ENCODE measurements at regions not wholly inside any gene's neighbourhood (a gene's known extent, or its start where the extent isn't known, plus 50 kb on each side); places are given as distances from the start of the nearest gene placed in this dataset.

- Mint-ChIP-seq H3K36me3 (no peaks in the 10 kb centered on the region), H3K4me1 (peaks cover 17% of the 10 kb centered on the region), H3K4me3 (no peak overlapping the region), H3K27ac (no peak overlapping the region), H3K9me3 (no peaks in the 10 kb centered on the region), H3K27me3 (ENCODE audit: low read depth) (peaks cover 8% of the 10 kb centered on the region)
- TF ChIP-seq, protein P1, sequence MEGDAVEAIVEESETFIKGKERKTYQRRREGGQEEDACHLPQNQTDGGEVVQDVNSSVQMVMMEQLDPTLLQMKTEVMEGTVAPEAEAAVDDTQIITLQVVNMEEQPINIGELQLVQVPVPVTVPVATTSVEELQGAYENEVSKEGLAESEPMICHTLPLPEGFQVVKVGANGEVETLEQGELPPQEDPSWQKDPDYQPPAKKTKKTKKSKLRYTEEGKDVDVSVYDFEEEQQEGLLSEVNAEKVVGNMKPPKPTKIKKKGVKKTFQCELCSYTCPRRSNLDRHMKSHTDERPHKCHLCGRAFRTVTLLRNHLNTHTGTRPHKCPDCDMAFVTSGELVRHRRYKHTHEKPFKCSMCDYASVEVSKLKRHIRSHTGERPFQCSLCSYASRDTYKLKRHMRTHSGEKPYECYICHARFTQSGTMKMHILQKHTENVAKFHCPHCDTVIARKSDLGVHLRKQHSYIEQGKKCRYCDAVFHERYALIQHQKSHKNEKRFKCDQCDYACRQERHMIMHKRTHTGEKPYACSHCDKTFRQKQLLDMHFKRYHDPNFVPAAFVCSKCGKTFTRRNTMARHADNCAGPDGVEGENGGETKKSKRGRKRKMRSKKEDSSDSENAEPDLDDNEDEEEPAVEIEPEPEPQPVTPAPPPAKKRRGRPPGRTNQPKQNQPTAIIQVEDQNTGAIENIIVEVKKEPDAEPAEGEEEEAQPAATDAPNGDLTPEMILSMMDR (IDR thresholded peaks at IDR 0.05; ENCODE audit: unreplicated experiment): no peak
- DNase-seq (ENCODE audit: low spot score in 2 of 2, unreplicated experiment in 2 of 2): no peak
Observed at GRCh38 chr16:79845033-79845733, 244.6 kb upstream of the MAF start.

GRCh38 chr16:79844603-79845002, 244.1 kb upstream of the MAF start:
- no peak for DNase-seq (ENCODE audit: low spot score in 2 of 2, unreplicated experiment in 2 of 2)
- Mint-ChIP-seq H3K4me1 (peaks cover 20% of the 10 kb centered on the region), H3K36me3 (no peaks in the 10 kb centered on the region), H3K27me3 (ENCODE audit: low read depth) (peaks cover 6% of the 10 kb centered on the region), H3K9me3 (no peaks in the 10 kb centered on the region), H3K4me3 (no peak overlapping the region), H3K27ac (no peak overlapping the region)
- TF ChIP-seq, protein P1 (IDR thresholded peaks at IDR 0.05; ENCODE audit: unreplicated experiment): no peak

GRCh38 chr16:79843631-79844043, 243.1 kb upstream of the MAF start:
- H3K4me3 Mint-ChIP-seq: no peak overlapping the region
- no peaks in the 10 kb centered on the region for H3K9me3 Mint-ChIP-seq
- H3K4me1 Mint-ChIP-seq: peaks cover 16% of the 10 kb centered on the region
- DNase-seq (ENCODE audit: low spot score in 2 of 2, unreplicated experiment in 2 of 2): no peak
- TF ChIP-seq, protein P1 (IDR thresholded peaks at IDR 0.05; ENCODE audit: unreplicated experiment): no peak
- no peaks in the 10 kb centered on the region for H3K36me3 Mint-ChIP-seq
- H3K27ac Mint-ChIP-seq: no peak overlapping the region
- peaks cover 6% of the 10 kb centered on the region for H3K27me3 Mint-ChIP-seq (ENCODE audit: low read depth)

DNA sequence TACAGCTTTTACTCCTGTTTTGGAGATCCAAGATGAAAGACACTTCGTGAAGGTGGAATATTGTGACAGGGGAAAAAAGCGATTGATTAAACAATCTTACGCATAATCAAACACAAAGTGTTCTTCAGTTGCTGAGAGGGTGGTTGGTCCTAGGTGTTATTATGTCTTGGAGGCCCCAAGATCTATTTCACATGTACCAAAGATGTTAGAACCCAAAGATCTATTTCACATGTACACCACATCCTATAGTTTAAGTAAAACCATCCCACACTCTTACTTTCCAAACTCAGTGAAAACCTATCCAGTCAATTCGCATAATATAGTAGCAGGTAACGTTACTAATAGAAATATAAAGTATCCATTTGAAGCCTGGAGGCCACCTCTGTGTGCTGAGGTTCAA, 242.6 kb upstream of the MAF start:
- peaks cover 6% of the 10 kb centered on the region for H3K27me3 Mint-ChIP-seq (ENCODE audit: low read depth)
- H3K36me3 Mint-ChIP-seq: no peaks in the 10 kb centered on the region
- TF ChIP-seq, protein P1 (IDR thresholded peaks at IDR 0.05; ENCODE audit: unreplicated experiment): no peak
- no peak for DNase-seq (ENCODE audit: low spot score in 2 of 2, unreplicated experiment in 2 of 2)
- no peak overlapping the region for H3K27ac Mint-ChIP-seq
- H3K4me1 Mint-ChIP-seq: peaks cover 14% of the 10 kb centered on the region
- no peaks in the 10 kb centered on the region for H3K9me3 Mint-ChIP-seq
- no peak overlapping the region for H3K4me3 Mint-ChIP-seq

GRCh38 chr16:79842197-79842596, 241.7 kb upstream of the MAF start:
- Mint-ChIP-seq H3K27me3 (ENCODE audit: low read depth) (peaks cover 6% of the 10 kb centered on the region), H3K27ac (no peak overlapping the region), H3K9me3 (no peaks in the 10 kb centered on the region), H3K36me3 (no peaks in the 10 kb centered on the region), H3K4me1 (peaks cover 8% of the 10 kb centered on the region), H3K4me3 (no peak overlapping the region)
- DNase-seq (ENCODE audit: low spot score in 2 of 2, unreplicated experiment in 2 of 2): no peak
- TF ChIP-seq, protein P1 (IDR thresholded peaks at IDR 0.05; ENCODE audit: unreplicated experiment): no peak
